ENCODE measurements at regions not wholly inside any gene's neighbourhood (a gene's known extent, or its start where the extent isn't known, plus 50 kb on each side); places are given as distances from the start of the nearest gene placed in this dataset.

- Histone ChIP-seq H3K36me3 (ENCODE audit: control insufficient read depth, insufficient read depth, low read length) (no peaks in the 10 kb centered on the region), H3K4me3 (ENCODE audit: low read depth, low read length) (no peak overlapping the region), H3K27me3 (ENCODE audit: control insufficient read depth, insufficient read depth, low read length) (no peaks in the 10 kb centered on the region)
- no peak for FAIRE-seq
- DNase-seq (ENCODE audit: low read depth) = no peak
- no peak for TF ChIP-seq CTCF (IDR thresholded peaks at IDR 0.05; ENCODE audit: insufficient read depth, low read length, severe bottlenecking)
Measured at GRCh38 chr3:34323517-34323916, 525.1 kb downstream of the PDCD6IP start.

GRCh38 chr3:34346656-34347055 is 548.2 kb downstream of the PDCD6IP start:
- Histone ChIP-seq H3K27me3 (ENCODE audit: control insufficient read depth, insufficient read depth, low read length) (no peaks in the 10 kb centered on the region), H3K36me3 (ENCODE audit: control insufficient read depth, insufficient read depth, low read length) (no peaks in the 10 kb centered on the region), H3K4me3 (ENCODE audit: low read depth, low read length) (no peak overlapping the region)
- no peak for FAIRE-seq
- no peak for DNase-seq (ENCODE audit: low read depth)
- TF ChIP-seq CTCF (IDR thresholded peaks at IDR 0.05; ENCODE audit: insufficient read depth, low read length, severe bottlenecking) = no peak

GRCh38 chr3:34351882-34352777 is 553.7 kb downstream of the PDCD6IP start:
- Histone ChIP-seq H3K36me3 (ENCODE audit: control insufficient read depth, insufficient read depth, low read length) (no peaks in the 10 kb centered on the region), H3K27me3 (ENCODE audit: control insufficient read depth, insufficient read depth, low read length) (no peaks in the 10 kb centered on the region), H3K4me3 (ENCODE audit: low read depth, low read length) (no peak overlapping the region)
- no peak for DNase-seq (ENCODE audit: low read depth)
- no peak for FAIRE-seq
- no peak for TF ChIP-seq CTCF (IDR thresholded peaks at IDR 0.05; ENCODE audit: insufficient read depth, low read length, severe bottlenecking)

GRCh38 chr3:34352778-34353331 is 554.4 kb downstream of the PDCD6IP start:
- TF ChIP-seq CTCF (IDR thresholded peaks at IDR 0.05; ENCODE audit: insufficient read depth, low read length, severe bottlenecking) = no peak
- Histone ChIP-seq H3K4me3 (ENCODE audit: low read depth, low read length) (no peak overlapping the region), H3K27me3 (ENCODE audit: control insufficient read depth, insufficient read depth, low read length) (no peaks in the 10 kb centered on the region), H3K36me3 (ENCODE audit: control insufficient read depth, insufficient read depth, low read length) (no peaks in the 10 kb centered on the region)
- FAIRE-seq (no peak), DNase-seq (ENCODE audit: low read depth) (no peak)

- FAIRE-seq (no peak), DNase-seq (ENCODE audit: low read depth) (peak; percentile 12)
- no peak for TF ChIP-seq CTCF (IDR thresholded peaks at IDR 0.05; ENCODE audit: insufficient read depth, low read length, severe bottlenecking)
- no peak overlapping the region for H3K4me3 ChIP-seq (ENCODE audit: low read depth, low read length)
- H3K27me3 ChIP-seq (ENCODE audit: control insufficient read depth, insufficient read depth, low read length) = no peaks in the 10 kb centered on the region
- no peaks in the 10 kb centered on the region for H3K36me3 ChIP-seq (ENCODE audit: control insufficient read depth, insufficient read depth, low read length)
Measured at GRCh38 chr3:34357461-34357860, 559.0 kb downstream of the PDCD6IP start.
